PC-9 (cell line): ENCODE measurements at regions not wholly inside any gene's neighbourhood (a gene's known extent, or its start where the extent isn't known, plus 50 kb on each side); places are given as distances from the start of the nearest gene placed in this dataset.

Source experiments
- EZH2 ChIP-seq: fragments of 200-600 bp; sonication (generic); IDR thresholded peaks from 2 replicates; pipeline ENCODE4 v1.8.0; 2017; ENCODE audit warnings: antibody characterized with exemption, low read depth
- TF ChIP-seq, protein P1 (sequence below): fragments of 200-600 bp; sonication (generic); conservative IDR thresholded peaks from 2 replicates; pipeline ENCODE4 v1.6.1; 2017; ENCODE audit warnings: mixed run types, antibody characterized with exemption, mild to moderate bottlenecking, moderate library complexity

- TF ChIP-seq, protein P1, sequence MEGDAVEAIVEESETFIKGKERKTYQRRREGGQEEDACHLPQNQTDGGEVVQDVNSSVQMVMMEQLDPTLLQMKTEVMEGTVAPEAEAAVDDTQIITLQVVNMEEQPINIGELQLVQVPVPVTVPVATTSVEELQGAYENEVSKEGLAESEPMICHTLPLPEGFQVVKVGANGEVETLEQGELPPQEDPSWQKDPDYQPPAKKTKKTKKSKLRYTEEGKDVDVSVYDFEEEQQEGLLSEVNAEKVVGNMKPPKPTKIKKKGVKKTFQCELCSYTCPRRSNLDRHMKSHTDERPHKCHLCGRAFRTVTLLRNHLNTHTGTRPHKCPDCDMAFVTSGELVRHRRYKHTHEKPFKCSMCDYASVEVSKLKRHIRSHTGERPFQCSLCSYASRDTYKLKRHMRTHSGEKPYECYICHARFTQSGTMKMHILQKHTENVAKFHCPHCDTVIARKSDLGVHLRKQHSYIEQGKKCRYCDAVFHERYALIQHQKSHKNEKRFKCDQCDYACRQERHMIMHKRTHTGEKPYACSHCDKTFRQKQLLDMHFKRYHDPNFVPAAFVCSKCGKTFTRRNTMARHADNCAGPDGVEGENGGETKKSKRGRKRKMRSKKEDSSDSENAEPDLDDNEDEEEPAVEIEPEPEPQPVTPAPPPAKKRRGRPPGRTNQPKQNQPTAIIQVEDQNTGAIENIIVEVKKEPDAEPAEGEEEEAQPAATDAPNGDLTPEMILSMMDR: no peak
- no peak for TF ChIP-seq EZH2
These were observed 315.6 kb downstream of the PCDH7 start for GRCh38 chr4:31035761-31036160.
